BE2C (cell line): ENCODE measurements at regions not wholly inside any gene's neighbourhood (a gene's known extent, or its start where the extent isn't known, plus 50 kb on each side); places are given as distances from the start of the nearest gene placed in this dataset.
"Not testable (repeated sequence)": the region's sequence is repeated elsewhere in the genome, so short reads cannot be mapped to it uniquely, and the experiment has no call there.

Experiments used
- DNase-seq: peaks from one replicate; pipeline ENCODE4 v3.0.0-alpha.2; 2020
- H3K27me3 ChIP-seq: fragments of 250-450 bp; sonication (Bioruptor Pico); 2 replicates; pipeline ENCODE4 v1.5.1; 2020; ENCODE audit warnings: mild to moderate bottlenecking
- H3K36me3 ChIP-seq: fragments of 250-450 bp; sonication (Bioruptor Pico); 2 replicates; pipeline ENCODE4 v1.5.1; 2020; ENCODE audit warnings: mild to moderate bottlenecking
- H3K4me1 ChIP-seq: fragments of 250-450 bp; sonication (Bioruptor Pico); 2 replicates; pipeline ENCODE4 v1.5.1; 2020
- H3K4me3 ChIP-seq: 2 replicates; pipeline ENCODE4 v1.5.1; 2011; ENCODE audit warnings: low read depth, low read length
- H3K9me3 ChIP-seq: fragments of 250-450 bp; sonication (Bioruptor Pico); 2 replicates; pipeline ENCODE4 v1.5.1; 2020
- CTCF ChIP-seq: IDR thresholded peaks from 2 replicates; pipeline ENCODE4 v1.5.1; 2012; ENCODE audit warnings: mild to moderate bottlenecking, low read depth, low read length

- H3K4me1 ChIP-seq, H3K9me3 ChIP-seq: not testable (repeated sequence)
Measured at GRCh38 chr1:66424530-66424929, 109.4 kb upstream of the SGIP1 start.

GRCh38 chr1:66426239-66426853 is 107.6 kb upstream of the SGIP1 start:
- Histone ChIP-seq H3K36me3 (no peaks in the 10 kb centered on the region), H3K4me1 (no peaks in the 10 kb centered on the region), H3K4me3 (no peak overlapping the region), H3K27me3 (no peaks in the 10 kb centered on the region), H3K9me3 (no peaks in the 10 kb centered on the region)
- TF ChIP-seq CTCF, result no peak
- no peak for DNase-seq

More at GRCh38 chr1:66424530-66424929, 109.4 kb upstream of the SGIP1 start:
- not testable (repeated sequence) for H3K27me3 ChIP-seq, H3K36me3 ChIP-seq, H3K4me3 ChIP-seq, DNase-seq

GRCh38 chr1:66430815-66431214 is 103.1 kb upstream of the SGIP1 start:
- H3K9me3 ChIP-seq, H3K36me3 ChIP-seq, H3K4me1 ChIP-seq, H3K4me3 ChIP-seq, H3K27me3 ChIP-seq, DNase-seq: not testable (repeated sequence)

- no peak for TF ChIP-seq CTCF
- no peak for DNase-seq
- no peaks in the 10 kb centered on the region for H3K27me3 ChIP-seq
- no peaks in the 10 kb centered on the region for H3K36me3 ChIP-seq
- H3K4me1 ChIP-seq, result no peaks in the 10 kb centered on the region
- no peaks in the 10 kb centered on the region for H3K9me3 ChIP-seq
- no peak overlapping the region for H3K4me3 ChIP-seq
Measured at GRCh38 chr1:66431999-66432398, 102.0 kb upstream of the SGIP1 start.

GRCh38 chr1:66433611-66434010 is 100.3 kb upstream of the SGIP1 start:
- Histone ChIP-seq H3K27me3 (no peaks in the 10 kb centered on the region), H3K36me3 (no peaks in the 10 kb centered on the region), H3K4me3 (no peak overlapping the region), H3K9me3 (no peaks in the 10 kb centered on the region), H3K4me1 (no peaks in the 10 kb centered on the region)
- DNase-seq, result no peak
- TF ChIP-seq CTCF, result no peak

- DNase-seq, result no peak
Measured at GRCh38 chr1:66434096-66434495, 99.9 kb upstream of the SGIP1 start.

GRCh38 chr1:66435541-66435940 is 98.4 kb upstream of the SGIP1 start:
- Histone ChIP-seq H3K36me3 (no peaks in the 10 kb centered on the region), H3K4me3 (no peak overlapping the region), H3K27me3 (no peaks in the 10 kb centered on the region), H3K9me3 (no peaks in the 10 kb centered on the region), H3K4me1 (no peaks in the 10 kb centered on the region)
- no peak for DNase-seq
- TF ChIP-seq CTCF, result no peak

More at GRCh38 chr1:66434096-66434495, 99.9 kb upstream of the SGIP1 start:
- TF ChIP-seq CTCF, result no peak
- no peaks in the 10 kb centered on the region for H3K9me3 ChIP-seq
- no peak overlapping the region for H3K4me3 ChIP-seq
- H3K4me1 ChIP-seq, result no peaks in the 10 kb centered on the region
- no peaks in the 10 kb centered on the region for H3K36me3 ChIP-seq
- no peaks in the 10 kb centered on the region for H3K27me3 ChIP-seq
